ENCODE measurements at regions not wholly inside any gene's neighbourhood (a gene's known extent, or its start where the extent isn't known, plus 50 kb on each side); places are given as distances from the start of the nearest gene placed in this dataset.

- TF ChIP-seq RREB1 (CRISPR knock-in tag; IDR thresholded peaks at IDR 0.05) = peak; percentile 92
- no peak for TF ChIP-seq ZNF830 (CRISPR knock-in tag; IDR thresholded peaks at IDR 0.05)
- TF ChIP-seq NFE2L1 (tag; IDR thresholded peaks at IDR 0.05; ENCODE audit: borderline replicate concordance, low read depth) = no peak
- TF ChIP-seq, protein P1, sequence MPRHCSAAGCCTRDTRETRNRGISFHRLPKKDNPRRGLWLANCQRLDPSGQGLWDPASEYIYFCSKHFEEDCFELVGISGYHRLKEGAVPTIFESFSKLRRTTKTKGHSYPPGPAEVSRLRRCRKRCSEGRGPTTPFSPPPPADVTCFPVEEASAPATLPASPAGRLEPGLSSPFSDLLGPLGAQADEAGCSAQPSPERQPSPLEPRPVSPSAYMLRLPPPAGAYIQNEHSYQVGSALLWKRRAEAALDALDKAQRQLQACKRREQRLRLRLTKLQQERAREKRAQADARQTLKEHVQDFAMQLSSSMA (CRISPR knock-in tag; IDR thresholded peaks at IDR 0.05) = 0 out of 2 replicates have a peak, but pooled peaks have one; percentile 28
- TF ChIP-seq ZNF76 (CRISPR knock-in tag; IDR thresholded peaks at IDR 0.05; ENCODE audit: borderline replicate concordance) = peak; percentile 91
- TF ChIP-seq, protein P2, sequence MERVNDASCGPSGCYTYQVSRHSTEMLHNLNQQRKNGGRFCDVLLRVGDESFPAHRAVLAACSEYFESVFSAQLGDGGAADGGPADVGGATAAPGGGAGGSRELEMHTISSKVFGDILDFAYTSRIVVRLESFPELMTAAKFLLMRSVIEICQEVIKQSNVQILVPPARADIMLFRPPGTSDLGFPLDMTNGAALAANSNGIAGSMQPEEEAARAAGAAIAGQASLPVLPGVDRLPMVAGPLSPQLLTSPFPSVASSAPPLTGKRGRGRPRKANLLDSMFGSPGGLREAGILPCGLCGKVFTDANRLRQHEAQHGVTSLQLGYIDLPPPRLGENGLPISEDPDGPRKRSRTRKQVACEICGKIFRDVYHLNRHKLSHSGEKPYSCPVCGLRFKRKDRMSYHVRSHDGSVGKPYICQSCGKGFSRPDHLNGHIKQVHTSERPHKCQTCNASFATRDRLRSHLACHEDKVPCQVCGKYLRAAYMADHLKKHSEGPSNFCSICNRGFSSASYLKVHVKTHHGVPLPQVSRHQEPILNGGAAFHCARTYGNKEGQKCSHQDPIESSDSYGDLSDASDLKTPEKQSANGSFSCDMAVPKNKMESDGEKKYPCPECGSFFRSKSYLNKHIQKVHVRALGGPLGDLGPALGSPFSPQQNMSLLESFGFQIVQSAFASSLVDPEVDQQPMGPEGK (CRISPR knock-in tag; IDR thresholded peaks at IDR 0.05; ENCODE audit: borderline replicate concordance) = peak; percentile 89; the same call in 1 of the 2 replicates
- TF ChIP-seq ZNF165 (CRISPR knock-in tag; IDR thresholded peaks at IDR 0.05; ENCODE audit: borderline replicate concordance) = peak; percentile 89; the same call in 1 of the 2 replicates
- no peak for TF ChIP-seq E4F1 (CRISPR knock-in tag; IDR thresholded peaks at IDR 0.05; ENCODE audit: borderline replicate concordance)
- peak; percentile 79 for TF ChIP-seq SMAD4 (CRISPR knock-in tag; conservative IDR thresholded peaks at IDR 0.05)
- TF ChIP-seq ZNF324 (CRISPR knock-in tag; IDR thresholded peaks at IDR 0.05) = peak; percentile 33; the same call in 1 of the 2 replicates
- no peak for TF ChIP-seq ETV5 (CRISPR knock-in tag; IDR thresholded peaks at IDR 0.05; ENCODE audit: low read depth)
- no peak for TF ChIP-seq NFYB (IDR thresholded peaks at IDR 0.05; ENCODE audit: extremely low read depth, insufficient read length)
- no peak for TF ChIP-seq PHF8 (IDR thresholded peaks at IDR 0.05; ENCODE audit: borderline replicate concordance, low read length)
- no peak for TF ChIP-seq MTA1 (IDR thresholded peaks at IDR 0.05; ENCODE audit: borderline replicate concordance)
- TF ChIP-seq, protein P3, sequence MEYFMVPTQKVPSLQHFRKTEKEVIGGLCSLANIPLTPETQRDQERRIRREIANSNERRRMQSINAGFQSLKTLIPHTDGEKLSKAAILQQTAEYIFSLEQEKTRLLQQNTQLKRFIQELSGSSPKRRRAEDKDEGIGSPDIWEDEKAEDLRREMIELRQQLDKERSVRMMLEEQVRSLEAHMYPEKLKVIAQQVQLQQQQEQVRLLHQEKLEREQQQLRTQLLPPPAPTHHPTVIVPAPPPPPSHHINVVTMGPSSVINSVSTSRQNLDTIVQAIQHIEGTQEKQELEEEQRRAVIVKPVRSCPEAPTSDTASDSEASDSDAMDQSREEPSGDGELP (CRISPR knock-in tag; IDR thresholded peaks at IDR 0.05; ENCODE audit: borderline replicate concordance) = no peak
- TF ChIP-seq TCF7 (IDR thresholded peaks at IDR 0.05; ENCODE audit: borderline replicate concordance) = no peak
- peak; percentile 90 for TF ChIP-seq HIVEP1 (CRISPR knock-in tag; IDR thresholded peaks at IDR 0.05)
Measured at GRCh38 chr2:128474962-128475361, 156.3 kb upstream of the HS6ST1 start (continued).
